GM12892 (cell line): ENCODE measurements at regions not wholly inside any gene's neighbourhood (a gene's known extent, or its start where the extent isn't known, plus 50 kb on each side); places are given as distances from the start of the nearest gene placed in this dataset.

Source experiments
- POLR2A ChIP-seq: IDR thresholded peaks from 2 replicates; pipeline ENCODE4 v1.6.1; 2011; ENCODE audit warnings: low read depth, low read length, control low read depth
- POLR2AphosphoS5 ChIP-seq: IDR thresholded peaks from 2 replicates; pipeline ENCODE4 v1.6.1; 2011; ENCODE audit warnings: low read depth, low read length, control low read depth

DNA sequence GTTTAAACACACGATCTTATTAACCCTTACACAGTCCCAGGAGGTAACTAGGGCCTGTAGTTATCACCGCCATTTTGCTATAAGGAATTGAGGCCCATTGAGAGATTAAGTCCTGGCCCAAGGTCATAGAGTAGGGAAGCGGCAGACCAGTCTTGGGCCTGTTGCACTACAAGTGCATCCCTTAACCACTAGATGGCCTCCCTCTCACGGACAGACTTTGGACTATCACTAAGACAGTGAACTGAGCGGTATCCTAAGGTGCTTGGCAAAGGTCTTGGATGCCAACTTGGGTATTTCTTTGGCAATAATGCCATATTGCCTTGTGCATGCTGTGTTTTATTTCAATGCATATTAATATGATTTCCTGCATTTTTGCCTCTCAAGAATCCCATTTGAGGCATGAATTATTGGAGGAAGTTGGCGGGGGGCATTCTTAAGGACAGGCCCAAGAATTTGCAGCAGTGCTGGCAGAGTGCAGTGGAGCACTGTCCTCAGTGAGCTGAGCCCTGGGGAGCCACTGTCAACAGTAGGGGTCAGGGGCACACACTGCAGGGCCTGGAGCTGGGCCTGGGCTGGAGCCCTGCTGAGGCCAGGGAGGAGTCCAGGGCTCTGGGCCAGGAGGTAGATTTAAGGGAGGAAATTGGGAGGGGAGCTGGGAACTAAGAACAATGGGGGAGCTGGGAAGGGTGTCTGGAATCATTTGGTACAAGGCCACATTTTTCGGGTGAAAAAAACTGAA lies 147.4 kb downstream of the SMIM20 start:
- TF ChIP-seq POLR2AphosphoS5: no peak
- TF ChIP-seq POLR2A: no peak
